ENCODE measurements at regions not wholly inside any gene's neighbourhood (a gene's known extent, or its start where the extent isn't known, plus 50 kb on each side); places are given as distances from the start of the nearest gene placed in this dataset.

DNA sequence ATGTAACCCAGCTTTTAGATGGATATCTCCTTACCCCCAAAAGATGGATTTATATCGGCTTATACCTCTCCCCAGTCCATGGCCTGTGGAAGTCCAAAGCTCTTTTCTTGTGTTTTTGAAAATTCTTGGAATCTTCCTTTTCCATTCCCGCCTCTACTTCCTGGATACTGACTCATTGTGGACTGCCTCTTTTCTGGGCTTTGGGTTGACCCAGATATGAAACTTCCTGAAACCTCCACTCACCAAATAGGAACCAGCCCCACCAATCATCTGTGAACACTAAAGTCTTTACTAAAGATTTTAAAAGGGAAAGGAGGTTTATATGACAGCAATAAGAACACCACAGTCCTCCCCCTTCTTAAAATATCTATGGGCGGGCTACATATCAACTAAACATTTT lies 163.4 kb upstream of the SYN3 start:
- no peaks in the 10 kb centered on the region for H3K4me1 Mint-ChIP-seq
- no peak for DNase-seq
- CTCF ChIA-PET: no interaction called here

DNA sequence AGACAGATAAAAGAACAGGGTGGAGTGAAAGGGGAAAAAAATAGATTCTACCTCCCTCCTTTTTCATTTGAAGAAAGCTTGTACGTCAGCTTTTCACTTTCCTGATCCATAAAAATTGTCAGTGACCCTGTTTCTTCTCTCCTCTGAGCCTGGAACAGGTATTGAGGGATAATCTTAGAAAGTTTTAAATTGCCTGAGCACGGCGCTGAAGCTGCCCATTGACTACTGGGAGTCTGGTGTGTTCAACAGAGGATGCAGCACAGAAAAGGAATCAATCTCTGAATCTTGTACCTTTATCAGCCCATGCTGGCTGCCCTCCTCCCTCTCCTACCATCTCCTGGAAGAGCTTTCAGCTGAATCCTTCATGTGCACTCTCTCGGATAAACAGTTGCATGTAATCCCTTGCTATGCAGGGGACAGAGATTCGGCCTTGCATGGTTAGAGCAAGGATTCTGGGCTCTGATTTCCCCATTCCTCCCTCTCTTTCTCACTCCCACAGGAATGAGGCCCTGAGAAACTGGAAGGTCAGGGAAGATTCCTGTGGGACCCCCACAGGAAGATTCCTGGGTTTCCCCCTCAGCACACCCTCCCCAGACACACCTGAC lies 162.4 kb upstream of the SYN3 start:
- Histone ChIP-seq H3K27ac (ENCODE audit: low read depth, low read length) (no peak overlapping the region), H3K27me3 (ENCODE audit: insufficient read depth, low read length, poor library complexity, severe bottlenecking) (no peaks in the 10 kb centered on the region), H3K4me3 (ENCODE audit: low read length) (no peak overlapping the region), H3K9me3 (ENCODE audit: low read length) (no peaks in the 10 kb centered on the region), H3K4me1 (ENCODE audit: insufficient read depth, low read length) (no peaks in the 10 kb centered on the region), H3K36me3 (ENCODE audit: insufficient read depth, low read length) (no peaks in the 10 kb centered on the region)
- POLR2A ChIA-PET: no interaction called here
- H3K4me3 Mint-ChIP-seq: no peak overlapping the region
- no peak overlapping the region for H3K27ac Mint-ChIP-seq
- no peaks in the 10 kb centered on the region for H3K36me3 Mint-ChIP-seq
- CTCF ChIA-PET: no interaction called here
- H3K9me3 Mint-ChIP-seq: peaks cover 0 to 7% (median 0%) of the 10 kb centered on the region in 5 donors
- H3K4me1 Mint-ChIP-seq: no peaks in the 10 kb centered on the region
- DNase-seq: no peak
- peaks cover 0 to 1% of the 10 kb centered on the region in 2 donors for H3K27me3 Mint-ChIP-seq

More for the DNA sequence above, 163.4 kb upstream of the SYN3 start:
- H3K27me3 ChIP-seq (ENCODE audit: insufficient read depth, low read length, poor library complexity, severe bottlenecking): no peaks in the 10 kb centered on the region
- Mint-ChIP-seq H3K27me3 (peaks cover 0 to 1% of the 10 kb centered on the region in 2 donors), H3K27ac (peak overlapping the region in 1 of 8 donors; percentile 52), H3K36me3 (no peaks in the 10 kb centered on the region), H3K4me3 (no peak overlapping the region), H3K9me3 (peaks cover 0 to 12% (median 4%) of the 10 kb centered on the region in 5 donors)
- no peak overlapping the region for H3K4me3 ChIP-seq (ENCODE audit: low read length)
- H3K9me3 ChIP-seq (ENCODE audit: low read length): no peaks in the 10 kb centered on the region
- H3K4me1 ChIP-seq (ENCODE audit: insufficient read depth, low read length): no peaks in the 10 kb centered on the region
- H3K36me3 ChIP-seq (ENCODE audit: insufficient read depth, low read length): no peaks in the 10 kb centered on the region
- H3K27ac ChIP-seq (ENCODE audit: low read depth, low read length): no peak overlapping the region
- POLR2A ChIA-PET: no interaction called here

DNA sequence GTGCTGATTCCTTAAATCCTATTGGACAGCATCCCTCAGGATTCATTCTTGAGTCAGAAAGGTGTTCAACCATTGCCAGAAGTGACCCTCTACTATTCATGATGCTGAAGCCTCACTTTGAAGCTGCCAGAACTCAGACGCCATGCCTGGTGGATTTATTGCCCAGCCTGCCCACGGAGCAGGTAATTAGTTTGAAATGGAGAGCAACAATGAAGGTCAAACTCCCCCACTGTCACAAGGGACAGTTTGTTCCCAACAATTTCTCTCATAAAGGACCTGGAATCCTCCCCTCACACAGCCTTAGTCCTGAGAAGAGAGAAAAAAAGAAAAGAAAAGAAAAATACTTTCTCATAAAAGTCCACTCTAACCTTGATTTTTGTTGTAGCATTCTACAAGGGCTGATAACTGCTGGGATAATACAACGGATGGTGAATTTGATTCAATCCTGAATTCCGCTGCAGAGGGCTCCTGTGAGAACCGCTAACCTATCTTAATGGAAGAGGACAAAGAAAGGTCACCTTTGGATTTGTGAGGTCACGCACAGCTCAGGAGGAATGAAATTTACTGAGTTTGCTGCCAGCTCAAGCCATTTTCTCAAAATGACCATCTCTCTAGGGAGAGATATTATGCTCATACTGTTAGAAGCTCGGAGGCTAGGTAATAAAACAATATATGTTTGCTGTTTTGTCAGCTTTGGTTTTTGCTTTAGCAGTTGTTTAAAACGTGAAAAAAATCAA lies 161.6 kb upstream of the SYN3 start:
- no peaks in the 10 kb centered on the region for H3K36me3 Mint-ChIP-seq

DNA sequence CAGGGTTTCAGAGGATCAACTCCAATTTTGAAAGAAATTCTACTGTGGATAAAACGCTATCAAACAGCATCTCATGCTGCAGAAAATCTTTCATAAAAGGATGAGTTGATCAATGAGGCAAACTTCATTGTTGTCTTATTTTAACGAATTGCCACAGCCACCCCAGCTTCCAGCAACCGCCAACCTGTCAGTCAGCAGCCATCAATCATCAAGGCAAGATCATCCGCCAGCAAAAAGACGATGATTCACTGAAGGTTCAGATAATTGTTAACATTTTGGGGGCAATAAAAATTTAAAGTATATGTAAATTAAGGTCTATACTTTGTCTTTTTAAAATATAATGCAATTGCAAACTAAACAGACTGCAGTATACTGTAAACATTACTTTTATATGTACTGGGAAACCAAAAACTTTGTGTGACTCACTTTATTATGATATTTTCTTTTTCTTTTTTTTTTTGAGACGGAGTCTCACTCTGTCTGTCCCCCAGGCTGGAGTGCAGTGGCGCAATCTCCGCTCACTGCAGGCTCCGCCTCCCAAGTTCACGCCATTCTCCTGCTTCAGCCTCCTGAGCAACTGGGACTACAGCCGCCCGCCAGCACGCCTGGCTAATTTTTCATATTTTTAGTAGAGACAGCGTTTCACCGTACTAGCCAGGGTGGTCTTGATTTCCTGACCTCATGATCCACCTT lies 155.3 kb upstream of the SYN3 start:
- Histone ChIP-seq H3K27me3 (ENCODE audit: insufficient read depth, low read length, poor library complexity, severe bottlenecking) (no peaks in the 10 kb centered on the region), H3K36me3 (ENCODE audit: insufficient read depth, low read length) (no peaks in the 10 kb centered on the region), H3K9me3 (ENCODE audit: low read length) (no peaks in the 10 kb centered on the region), H3K4me1 (ENCODE audit: insufficient read depth, low read length) (no peaks in the 10 kb centered on the region), H3K27ac (ENCODE audit: low read depth, low read length) (no peak overlapping the region), H3K4me3 (ENCODE audit: low read length) (no peak overlapping the region)
- H3K36me3 Mint-ChIP-seq: no peaks in the 10 kb centered on the region
- H3K9me3 Mint-ChIP-seq: no peaks in the 10 kb centered on the region
- H3K4me3 Mint-ChIP-seq: no peak overlapping the region
- H3K27me3 Mint-ChIP-seq: peaks cover 8% of the 10 kb centered on the region in 2 donors
- ChIA-PET POLR2A (no interaction called here), CTCF (no interaction called here)
- no peak for DNase-seq
- H3K4me1 Mint-ChIP-seq: no peaks in the 10 kb centered on the region
- H3K27ac Mint-ChIP-seq: no peak overlapping the region

More for the DNA sequence above, 161.6 kb upstream of the SYN3 start:
- H3K27ac Mint-ChIP-seq: no peak overlapping the region
- H3K9me3 ChIP-seq (ENCODE audit: low read length): no peaks in the 10 kb centered on the region
- no peak overlapping the region for H3K27ac ChIP-seq (ENCODE audit: low read depth, low read length)
- peaks cover 0 to 7% (median 0%) of the 10 kb centered on the region in 5 donors for H3K9me3 Mint-ChIP-seq
- no peak overlapping the region for H3K4me3 ChIP-seq (ENCODE audit: low read length)
- ChIA-PET CTCF (no interaction called here), POLR2A (no interaction called here)
- no peak for DNase-seq
- H3K27me3 Mint-ChIP-seq: no peaks in the 10 kb centered on the region
- H3K27me3 ChIP-seq (ENCODE audit: insufficient read depth, low read length, poor library complexity, severe bottlenecking): no peaks in the 10 kb centered on the region
- no peaks in the 10 kb centered on the region for H3K4me1 ChIP-seq (ENCODE audit: insufficient read depth, low read length)
- no peak overlapping the region for H3K4me3 Mint-ChIP-seq
- H3K36me3 ChIP-seq (ENCODE audit: insufficient read depth, low read length): no peaks in the 10 kb centered on the region
- H3K4me1 Mint-ChIP-seq: no peaks in the 10 kb centered on the region

DNA sequence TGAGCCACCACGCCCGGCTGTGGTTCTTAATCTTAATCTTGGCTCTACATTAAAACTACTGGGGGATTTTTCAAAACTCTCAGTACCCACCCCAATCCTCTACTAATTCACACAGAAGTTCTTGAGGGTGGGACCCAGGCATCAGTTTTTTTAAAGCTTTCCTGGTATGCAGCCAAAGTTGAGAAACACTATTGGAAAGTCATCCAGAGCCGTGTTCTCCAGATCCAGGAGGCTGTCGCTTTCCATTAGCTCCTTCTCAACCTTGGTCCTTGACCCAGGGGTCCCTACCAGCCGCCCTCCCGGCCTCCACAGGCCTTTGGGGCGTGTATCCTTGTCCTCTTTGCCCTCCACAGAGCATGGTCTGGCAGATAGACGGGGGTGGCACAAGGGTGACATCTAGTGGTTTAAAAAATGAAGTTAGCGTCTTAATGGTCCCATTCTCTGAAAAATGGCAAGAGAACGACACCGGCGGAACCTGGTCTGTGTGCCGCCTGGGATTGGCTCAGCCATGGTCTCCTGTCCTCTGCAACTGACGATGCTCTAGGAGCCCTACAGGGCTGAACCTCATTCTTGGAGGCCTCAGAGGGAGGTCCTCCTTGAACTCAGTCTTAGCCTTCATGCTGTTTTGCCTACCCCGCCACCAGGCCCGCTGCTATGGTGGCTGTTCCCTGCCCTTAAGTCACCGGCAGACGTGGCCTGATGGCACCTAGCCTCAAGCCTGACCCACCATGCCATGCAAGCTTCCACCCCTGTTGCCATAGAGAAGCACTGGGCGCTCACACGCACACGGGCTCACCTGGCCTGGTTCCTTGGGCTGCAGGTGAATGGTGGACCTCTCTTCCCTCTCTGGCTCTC lies 152.0 kb upstream of the SYN3 start:
- Mint-ChIP-seq H3K27me3 (peaks cover 8% of the 10 kb centered on the region in 2 donors), H3K4me3 (no peak overlapping the region), H3K9me3 (peaks cover 0 to 3% (median 0%) of the 10 kb centered on the region in 5 donors), H3K4me1 (no peaks in the 10 kb centered on the region), H3K27ac (no peak overlapping the region), H3K36me3 (peaks cover 0 to 2% (median 0%) of the 10 kb centered on the region in 3 donors)
- POLR2A ChIA-PET: no interaction called here
- CTCF ChIA-PET: no interaction called here
- no peak overlapping the region for H3K27ac ChIP-seq (ENCODE audit: low read depth, low read length)
- no peaks in the 10 kb centered on the region for H3K27me3 ChIP-seq (ENCODE audit: insufficient read depth, low read length, poor library complexity, severe bottlenecking)
- H3K9me3 ChIP-seq (ENCODE audit: low read length): no peaks in the 10 kb centered on the region
- no peak for DNase-seq
- no peak overlapping the region for H3K4me3 ChIP-seq (ENCODE audit: low read length)
- no peaks in the 10 kb centered on the region for H3K36me3 ChIP-seq (ENCODE audit: insufficient read depth, low read length)
- no peaks in the 10 kb centered on the region for H3K4me1 ChIP-seq (ENCODE audit: insufficient read depth, low read length)

DNA sequence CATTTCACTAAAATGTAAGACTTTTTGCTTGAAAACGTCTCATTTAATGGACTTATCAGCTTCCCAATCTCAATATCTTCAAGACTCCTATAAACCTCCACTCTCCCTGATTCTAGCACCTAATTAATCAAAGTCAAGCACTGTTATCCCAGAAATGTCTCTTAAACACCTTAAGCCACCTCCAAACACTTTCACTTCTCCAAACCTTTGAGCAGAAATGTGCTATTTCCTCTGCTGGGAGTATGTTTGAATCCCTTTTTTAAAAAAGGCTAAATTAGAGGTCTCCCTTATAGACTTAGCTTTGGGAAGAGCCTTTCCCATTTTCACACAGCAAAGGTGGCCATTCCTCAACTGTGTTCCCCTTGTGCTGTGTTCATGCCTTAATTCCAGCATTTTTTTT lies 146.2 kb upstream of the SYN3 start:
- Mint-ChIP-seq H3K27ac (no peak overlapping the region), H3K36me3 (peaks cover 0 to 2% (median 0%) of the 10 kb centered on the region in 3 donors), H3K4me1 (no peaks in the 10 kb centered on the region), H3K27me3 (peaks cover 0 to 2% of the 10 kb centered on the region in 2 donors), H3K4me3 (no peak overlapping the region), H3K9me3 (peaks cover 0 to 3% (median 0%) of the 10 kb centered on the region in 5 donors)
- ChIA-PET POLR2A (no interaction called here), CTCF (interaction anchor here (1.5 kb wide), 1 partner anchor 12 kb away, joined by 5 read pairs; no protein-coding TSS in a partner anchor)
- no peak overlapping the region for H3K27ac ChIP-seq (ENCODE audit: low read depth, low read length)
- no peaks in the 10 kb centered on the region for H3K9me3 ChIP-seq (ENCODE audit: low read length)
- H3K4me3 ChIP-seq (ENCODE audit: low read length): no peak overlapping the region
- no peaks in the 10 kb centered on the region for H3K36me3 ChIP-seq (ENCODE audit: insufficient read depth, low read length)
- H3K27me3 ChIP-seq (ENCODE audit: insufficient read depth, low read length, poor library complexity, severe bottlenecking): no peaks in the 10 kb centered on the region
- H3K4me1 ChIP-seq (ENCODE audit: insufficient read depth, low read length): no peaks in the 10 kb centered on the region
- no peak for DNase-seq

DNA sequence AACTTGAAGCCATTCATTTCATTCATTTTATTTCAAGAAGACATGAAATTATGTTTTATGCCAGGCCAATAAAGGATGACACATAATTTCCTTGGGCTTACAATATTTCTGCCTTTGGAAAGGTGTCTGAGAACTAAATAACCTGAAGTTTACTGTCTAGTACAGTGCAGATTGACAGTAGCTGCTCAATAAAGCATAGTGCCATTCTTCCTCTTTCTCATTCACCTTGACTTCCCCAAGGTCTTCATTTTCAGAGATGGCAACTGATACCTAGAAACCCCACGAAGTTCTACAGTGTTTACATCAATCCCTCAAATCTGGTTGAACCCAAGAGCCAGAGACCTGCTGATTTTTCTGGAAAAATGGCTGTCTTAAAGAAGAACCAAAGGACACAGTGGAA lies 144.3 kb upstream of the SYN3 start:
- peaks cover 0 to 2% (median 0%) of the 10 kb centered on the region in 3 donors for H3K36me3 Mint-ChIP-seq

More for the DNA sequence above, 144.3 kb upstream of the SYN3 start:
- no peaks in the 10 kb centered on the region for H3K4me1 Mint-ChIP-seq
- ChIA-PET CTCF (no interaction called here), POLR2A (no interaction called here)
- no peak for DNase-seq
- Histone ChIP-seq H3K27ac (ENCODE audit: low read depth, low read length) (no peak overlapping the region), H3K27me3 (ENCODE audit: insufficient read depth, low read length, poor library complexity, severe bottlenecking) (no peaks in the 10 kb centered on the region), H3K9me3 (ENCODE audit: low read length) (no peaks in the 10 kb centered on the region), H3K4me3 (ENCODE audit: low read length) (no peak overlapping the region), H3K36me3 (ENCODE audit: insufficient read depth, low read length) (no peaks in the 10 kb centered on the region), H3K4me1 (ENCODE audit: insufficient read depth, low read length) (no peaks in the 10 kb centered on the region)
- H3K9me3 Mint-ChIP-seq: peaks cover 0 to 3% (median 0%) of the 10 kb centered on the region in 5 donors
- peaks cover 0 to 2% of the 10 kb centered on the region in 2 donors for H3K27me3 Mint-ChIP-seq
- no peak overlapping the region for H3K4me3 Mint-ChIP-seq
- peak overlapping the region in 1 of 8 donors; percentile 80 for H3K27ac Mint-ChIP-seq

Measured in CD8-positive, alpha-beta memory T cell (primary cell).